Activated CD8-positive, alpha-beta memory T cell treated with anti-CD3 and anti-CD28 coated beads, Interleukin-2, amount 50 U/mL, for 24 hours (primary cell): ENCODE measurements at regions not wholly inside any gene's neighbourhood (a gene's known extent, or its start where the extent isn't known, plus 50 kb on each side); places are given as distances from the start of the nearest gene placed in this dataset.

Experiments
- DNase-seq: peaks from one replicate; pipeline ENCODE4 v3.0.0-alpha.2; 2020; ENCODE audit errors: extremely low read depth

DNA sequence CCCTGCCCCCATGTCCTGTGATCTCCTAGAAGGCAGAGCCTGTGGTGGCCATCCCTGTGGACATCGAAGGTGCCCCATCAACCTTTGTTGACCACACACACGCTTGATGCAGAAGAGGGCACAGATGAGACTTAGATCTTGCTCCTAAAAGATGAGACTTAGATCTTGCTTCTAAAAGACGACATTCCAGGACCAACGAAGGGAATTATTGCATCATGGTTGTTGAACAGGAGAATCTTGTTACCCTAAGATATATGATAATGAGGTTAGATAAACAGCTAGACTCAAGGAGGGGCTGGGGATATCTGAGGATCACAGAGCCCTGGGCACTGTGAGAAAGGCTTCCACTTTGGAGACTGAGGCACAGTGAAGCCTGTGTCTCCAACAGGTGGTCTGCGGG is 91.1 kb upstream of the WSCD2 start:
- no peak for DNase-seq

DNA sequence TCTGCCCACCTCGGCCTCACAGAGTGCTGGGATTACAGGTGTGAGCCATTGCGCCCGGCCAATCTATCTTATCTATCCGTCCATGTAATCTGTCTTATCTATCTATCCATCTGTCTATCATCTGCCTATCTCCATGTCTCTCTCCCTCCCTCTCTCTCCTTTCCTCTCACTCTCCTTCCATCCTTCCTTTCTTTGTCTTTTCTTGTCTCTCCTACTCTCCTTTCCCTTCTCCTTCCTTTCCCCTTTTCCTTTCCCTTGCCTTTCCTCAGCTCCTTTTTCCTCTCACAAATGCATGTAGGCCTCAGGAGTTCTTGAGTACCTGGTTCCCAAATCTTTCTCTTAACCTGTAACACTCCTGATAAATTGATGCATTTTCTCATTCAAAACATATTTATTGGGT is 89.3 kb upstream of the WSCD2 start:
- no peak for DNase-seq

GRCh38 chr12:108040947-108041346 is 88.1 kb upstream of the WSCD2 start:
- DNase-seq, result no peak

GRCh38 chr12:108043286-108043685 is 85.8 kb upstream of the WSCD2 start:
- no peak for DNase-seq

GRCh38 chr12:108043750-108044533 is 85.1 kb upstream of the WSCD2 start:
- DNase-seq, result no peak

- no peak for DNase-seq
These were observed 83.0 kb upstream of the WSCD2 start for GRCh38 chr12:108046135-108046534.

DNA sequence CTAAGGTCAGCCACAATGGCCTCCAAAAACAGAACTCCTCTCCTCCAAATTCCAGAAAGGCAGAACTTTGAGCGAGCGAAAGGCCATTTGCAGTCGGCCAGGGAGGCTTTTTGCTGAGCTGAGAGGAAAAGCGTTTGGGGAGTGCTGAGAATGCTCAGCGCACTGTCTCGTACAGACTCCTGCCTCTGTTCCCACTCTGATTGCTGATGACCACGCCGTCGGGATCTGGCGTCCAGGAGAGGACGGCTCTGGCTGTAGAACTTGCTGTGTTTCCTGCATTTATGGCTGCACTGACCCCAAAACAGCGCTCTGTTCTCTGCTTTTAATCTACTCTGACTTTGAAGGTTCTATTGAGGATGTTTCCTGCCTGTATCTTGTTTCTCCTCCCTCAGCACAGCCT is 82.4 kb upstream of the WSCD2 start:
- no peak for DNase-seq

DNA sequence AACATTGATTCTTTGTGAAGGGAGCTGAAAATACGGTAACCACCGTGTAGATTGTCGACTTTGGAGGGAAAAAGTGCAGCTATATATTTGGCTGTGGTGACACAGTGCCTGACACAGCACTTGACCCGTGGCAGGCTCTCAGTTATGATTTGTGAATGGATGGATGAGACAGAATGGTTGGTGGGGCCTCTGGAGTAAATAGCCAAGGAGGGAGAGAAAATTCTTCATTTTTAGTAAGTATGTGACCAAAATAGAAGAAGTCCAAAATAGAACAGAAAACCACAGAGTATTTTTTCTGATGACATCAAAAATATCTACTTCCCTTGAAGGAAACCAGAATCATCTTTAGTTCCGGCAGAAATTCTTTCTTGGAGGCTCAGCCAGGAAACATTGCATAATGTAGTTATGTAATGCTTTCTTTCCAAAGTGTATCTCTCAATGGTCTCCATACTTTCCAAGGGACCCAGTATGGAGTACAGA is 82.0 kb upstream of the WSCD2 start:
- no peak for DNase-seq

- DNase-seq, result no peak
These were observed 80.4 kb upstream of the WSCD2 start for GRCh38 chr12:108048686-108049085.

DNA sequence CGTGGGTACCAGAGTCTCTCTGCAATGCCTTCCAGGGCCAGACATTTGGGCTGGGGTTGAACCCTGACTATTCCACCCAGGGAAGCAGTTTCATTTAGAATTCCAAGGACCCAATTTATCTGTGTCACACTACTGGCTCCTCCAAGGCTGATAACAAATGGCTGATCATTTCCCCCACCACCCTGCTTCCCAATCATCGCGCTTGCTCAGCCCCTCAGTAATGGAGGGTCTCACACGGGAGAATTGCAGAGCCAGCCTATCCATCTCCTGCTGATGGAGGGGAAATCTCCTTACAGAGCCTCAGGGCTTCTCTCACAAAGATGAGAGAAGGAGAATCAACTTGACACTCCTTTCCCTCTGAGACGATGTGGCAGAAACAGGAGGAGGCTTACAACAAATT is 78.4 kb upstream of the WSCD2 start:
- no peak for DNase-seq

DNA sequence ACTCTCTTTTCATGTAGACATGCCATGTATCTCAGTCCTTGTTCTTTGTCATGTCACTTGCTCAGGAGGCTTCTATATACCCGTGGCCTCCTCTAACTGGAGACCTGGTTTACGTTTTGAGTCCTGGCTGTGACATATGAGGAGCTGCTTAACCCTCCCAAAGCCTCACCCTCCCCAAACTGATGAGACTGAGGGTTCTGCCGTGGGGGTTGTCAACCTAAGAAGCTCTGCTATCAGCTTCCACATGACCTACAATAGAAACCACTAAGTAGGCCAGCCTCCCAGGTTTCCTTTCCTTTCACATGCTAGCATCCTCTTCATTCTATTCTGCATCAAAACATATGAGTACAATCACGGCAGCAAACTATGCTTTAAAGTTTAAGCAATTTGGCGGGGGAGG is 76.8 kb upstream of the WSCD2 start:
- no peak for DNase-seq

DNA sequence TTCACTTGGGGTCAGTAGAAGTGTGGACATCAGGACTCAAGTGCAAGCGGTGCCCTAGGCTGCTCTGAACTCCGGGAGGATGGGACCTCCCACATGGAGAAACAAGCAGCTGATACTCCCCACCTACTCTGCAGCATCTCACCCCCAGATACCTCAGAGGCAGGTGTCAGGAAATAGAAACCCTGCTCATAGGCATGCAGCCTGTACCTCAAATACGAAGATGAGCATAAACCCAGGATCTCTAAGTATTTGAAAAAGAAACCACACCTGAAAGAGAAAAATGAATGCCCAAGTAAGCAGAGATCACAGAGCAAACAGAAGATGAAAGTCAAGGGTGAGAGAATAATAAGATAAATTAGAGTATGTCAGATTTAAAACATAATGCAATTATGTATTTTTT is 75.6 kb upstream of the WSCD2 start:
- DNase-seq, result no peak

DNA sequence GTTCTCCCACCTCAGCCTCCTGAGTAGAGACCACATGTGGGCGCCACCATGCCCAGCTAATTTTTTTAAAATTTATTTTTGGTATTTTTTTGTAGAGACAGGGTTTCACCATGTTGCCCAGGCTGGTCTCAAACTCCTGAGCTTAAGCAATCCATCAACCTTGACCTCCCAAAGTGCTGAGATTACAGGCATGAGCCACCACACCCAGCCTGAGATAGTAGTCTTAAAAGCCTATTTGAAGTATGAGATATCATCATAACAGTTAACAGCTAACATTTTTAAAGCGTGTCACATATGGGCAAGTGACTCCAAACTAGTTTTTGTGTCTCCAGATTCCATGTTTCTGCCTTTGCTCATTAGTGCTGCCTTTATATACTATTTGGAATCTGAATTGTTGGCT is 74.6 kb upstream of the WSCD2 start:
- no peak for DNase-seq

DNA sequence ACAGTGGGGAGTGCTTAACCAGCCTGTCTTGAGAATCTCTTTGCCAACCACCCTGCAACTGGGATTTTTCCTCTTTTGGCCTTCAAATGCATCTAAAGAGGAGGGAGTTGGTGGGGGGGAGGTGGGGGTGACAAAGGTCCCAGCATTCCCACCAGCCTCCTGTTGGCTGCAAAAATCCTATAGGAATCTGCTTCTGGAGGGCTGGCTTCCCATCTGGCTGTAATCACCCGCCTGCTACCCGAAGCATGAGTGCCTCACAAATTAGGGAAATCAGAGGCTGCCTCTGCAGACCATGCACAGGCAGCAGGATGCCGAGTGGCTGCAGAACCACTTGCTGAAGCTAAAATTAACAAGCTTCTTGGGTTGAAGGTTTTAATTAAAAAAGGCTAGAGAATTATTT is 73.9 kb upstream of the WSCD2 start:
- no peak for DNase-seq

- no peak for DNase-seq
These were observed 69.0 kb upstream of the WSCD2 start for GRCh38 chr12:108060067-108060466.

- DNase-seq, result no peak
These were observed 68.2 kb upstream of the WSCD2 start for GRCh38 chr12:108060903-108061302.

DNA sequence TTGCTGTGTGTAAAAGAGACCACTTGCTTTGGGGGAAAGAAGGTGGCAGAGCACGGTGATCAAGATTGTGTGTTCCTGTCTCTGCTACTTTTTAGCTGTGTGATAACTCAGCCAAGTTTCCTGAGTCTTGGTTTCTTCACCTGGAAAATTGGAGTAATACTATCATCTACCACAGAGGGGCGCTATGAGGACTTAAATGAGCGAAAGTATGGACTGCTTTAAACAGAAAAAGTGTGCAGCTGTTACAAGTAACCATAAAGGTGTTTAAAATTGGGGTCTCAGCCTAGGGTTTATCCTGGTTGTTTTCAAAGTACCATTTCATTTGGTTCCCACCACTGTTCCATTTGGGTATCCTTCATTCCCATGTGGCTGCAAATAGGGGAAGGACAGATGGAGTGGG is 65.9 kb upstream of the WSCD2 start:
- DNase-seq, result no peak

GRCh38 chr12:108065069-108065468 is 64.0 kb upstream of the WSCD2 start:
- no peak for DNase-seq

GRCh38 chr12:108066583-108067577 is 62.2 kb upstream of the WSCD2 start:
- DNase-seq, result no peak

- DNase-seq, result no peak
These were observed 59.4 kb upstream of the WSCD2 start for GRCh38 chr12:108069651-108070165.

GRCh38 chr12:108075561-108075960 is 53.5 kb upstream of the WSCD2 start:
- DNase-seq, result no peak

- no peak for DNase-seq
These were observed 52.5 kb upstream of the WSCD2 start for GRCh38 chr12:108076556-108076955.

DNA sequence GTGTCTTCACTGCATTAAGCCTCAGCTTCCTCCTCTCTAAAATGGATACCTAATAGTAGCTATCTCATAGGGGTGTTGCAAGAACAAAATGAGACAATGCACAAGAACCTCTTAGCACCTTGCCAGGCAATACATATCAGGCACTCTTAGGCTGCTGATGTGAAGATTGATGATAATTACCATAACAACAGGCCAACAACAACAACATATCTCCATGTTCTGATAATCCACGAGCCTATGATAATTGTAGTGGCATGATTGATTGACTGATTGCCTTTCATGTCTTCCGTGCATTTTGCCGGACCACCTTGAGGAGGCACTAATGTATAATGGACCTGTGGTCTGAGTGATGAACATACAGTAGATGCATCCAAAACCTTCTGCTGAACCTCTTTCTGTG is 50.7 kb upstream of the WSCD2 start:
- no peak for DNase-seq
